ENCODE measurements at regions not wholly inside any gene's neighbourhood (a gene's known extent, or its start where the extent isn't known, plus 50 kb on each side); places are given as distances from the start of the nearest gene placed in this dataset.

DNA sequence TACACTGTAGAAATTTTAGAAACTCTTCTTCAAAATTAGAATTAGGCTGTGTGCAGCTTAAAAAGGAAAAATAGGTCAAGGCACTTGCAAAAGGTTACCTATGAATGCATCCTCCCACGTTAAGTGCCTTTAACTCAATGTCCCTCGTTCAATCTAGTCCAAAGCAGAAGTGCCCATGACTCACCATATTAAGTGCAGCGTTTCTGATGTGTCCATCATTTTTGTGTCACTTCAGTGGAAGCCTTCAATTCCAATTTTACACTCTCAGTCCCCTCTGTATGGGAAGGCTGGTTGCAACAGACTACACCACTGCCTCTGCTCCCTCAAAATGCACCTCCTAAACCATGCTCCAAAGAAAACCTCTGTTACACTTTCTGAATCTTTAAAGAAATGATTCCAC is 53.4 kb downstream of the FOXB1 start:
- no peak for DNase-seq (ENCODE audit: low spot score)

- no peak for DNase-seq (ENCODE audit: low spot score)
Measured at GRCh38 chr15:60059186-60059585, 55.1 kb downstream of the FOXB1 start.

DNA sequence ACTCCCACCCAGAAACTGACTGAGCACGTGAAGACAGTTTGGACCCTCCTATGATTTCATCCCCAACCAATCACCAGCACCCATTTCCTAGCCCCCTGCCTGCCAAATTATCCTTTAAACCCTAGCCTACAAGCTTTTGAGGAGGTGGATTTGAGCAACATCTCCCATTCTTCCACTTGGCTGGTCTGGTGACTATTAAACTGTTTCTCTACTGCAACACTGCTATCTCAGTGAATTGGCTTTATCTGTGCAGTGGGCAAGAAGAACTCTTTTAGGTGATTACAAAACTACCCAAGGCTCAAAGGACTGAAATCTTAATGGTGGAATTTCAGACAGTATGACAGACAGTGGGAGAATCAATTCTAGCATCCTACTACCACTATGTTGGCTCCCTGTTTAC is 57.6 kb downstream of the FOXB1 start:
- no peak for DNase-seq (ENCODE audit: low spot score)

DNA sequence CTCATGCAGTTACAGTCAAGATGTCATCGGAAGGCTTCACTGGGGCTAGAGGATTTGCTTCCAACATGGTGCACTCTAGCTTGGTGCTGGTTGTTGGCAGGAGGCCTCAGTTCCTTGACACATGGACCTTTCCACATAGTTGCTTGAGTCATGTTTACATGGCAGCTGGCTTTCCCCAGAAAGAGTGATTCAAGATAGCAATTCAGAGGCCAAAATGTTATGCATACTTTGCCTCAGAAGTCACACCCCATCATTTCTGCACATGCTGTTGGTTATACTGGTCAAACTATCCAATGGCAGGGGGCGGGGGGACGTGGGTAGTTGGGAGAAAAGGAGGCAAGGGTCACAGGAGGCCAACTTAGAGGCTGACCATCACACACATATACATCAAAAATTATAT is 58.7 kb downstream of the FOXB1 start:
- no peak for DNase-seq (ENCODE audit: low spot score)

- no peak for DNase-seq (ENCODE audit: low spot score)
Measured at GRCh38 chr15:60065951-60066350, 61.8 kb downstream of the FOXB1 start.

GRCh38 chr15:60070838-60071493 is 66.9 kb downstream of the FOXB1 start:
- peak; percentile 66 for DNase-seq (ENCODE audit: low spot score)

DNA sequence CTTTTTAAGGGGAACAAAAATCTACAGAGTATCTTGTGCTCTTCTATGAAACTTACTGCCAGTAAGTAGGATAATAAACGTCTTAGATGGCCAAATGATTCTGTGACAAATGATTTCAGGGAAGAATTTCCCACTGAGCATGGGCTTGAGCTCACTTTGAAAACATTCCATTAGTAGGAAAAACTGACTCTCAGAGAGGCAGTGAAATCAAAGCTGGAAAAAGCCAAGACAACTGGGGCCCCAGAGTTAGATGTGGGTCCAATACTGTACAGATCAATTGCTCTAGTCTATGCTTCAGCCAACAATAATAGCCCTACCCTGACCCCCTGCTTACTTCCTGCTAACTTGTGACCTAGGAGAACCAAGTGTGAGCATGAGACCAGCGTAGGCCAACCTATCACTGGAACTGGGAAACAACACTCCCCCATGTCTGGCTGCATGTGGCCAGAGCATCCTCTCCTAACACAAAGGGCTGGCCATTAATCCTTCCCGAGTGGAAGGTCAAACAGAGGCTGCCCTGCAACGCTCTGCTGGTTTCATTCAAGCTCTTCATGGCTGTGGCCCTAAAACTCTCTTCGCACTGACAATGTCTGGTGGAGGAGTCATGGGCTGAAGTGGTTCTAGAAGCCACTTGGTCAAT is 68.8 kb downstream of the FOXB1 start:
- no peak for DNase-seq (ENCODE audit: low spot score)

GRCh38 chr15:60073466-60073840 is 69.3 kb downstream of the FOXB1 start:
- DNase-seq (ENCODE audit: low spot score): no peak

DNA sequence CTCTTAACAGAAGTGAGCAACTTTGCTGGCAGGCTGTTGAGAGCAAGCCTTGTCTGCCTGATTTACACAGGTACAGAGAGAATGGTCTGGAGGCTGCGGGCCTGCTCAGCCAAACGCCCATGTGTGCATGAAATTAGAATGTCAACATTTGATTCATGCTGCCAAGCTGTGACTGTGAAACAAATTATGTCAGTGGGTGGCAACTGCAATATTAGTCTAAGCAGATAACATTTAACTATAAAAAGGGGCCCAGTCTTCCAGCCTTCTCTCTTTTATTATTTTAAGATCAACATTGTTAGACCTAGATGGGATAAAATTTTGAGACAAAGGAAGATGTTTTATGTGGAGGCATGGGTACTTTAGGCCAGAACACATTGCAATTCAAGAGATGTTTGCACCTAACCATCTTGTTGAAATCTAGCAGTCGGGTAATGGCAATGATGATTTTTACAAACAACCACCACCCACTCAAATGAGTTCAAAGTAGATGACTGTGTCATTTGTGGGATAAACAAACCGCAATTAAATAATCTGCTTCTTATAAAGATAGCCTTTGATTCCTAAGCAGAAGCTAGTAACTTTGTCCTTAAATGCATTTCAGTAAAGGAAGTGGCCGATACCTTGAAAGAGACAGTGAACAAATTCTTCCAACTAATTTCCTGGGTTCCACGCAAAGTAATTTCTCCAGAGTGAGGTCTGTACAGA is 70.2 kb downstream of the FOXB1 start:
- peak; percentile 34 for DNase-seq (ENCODE audit: low spot score)

DNA sequence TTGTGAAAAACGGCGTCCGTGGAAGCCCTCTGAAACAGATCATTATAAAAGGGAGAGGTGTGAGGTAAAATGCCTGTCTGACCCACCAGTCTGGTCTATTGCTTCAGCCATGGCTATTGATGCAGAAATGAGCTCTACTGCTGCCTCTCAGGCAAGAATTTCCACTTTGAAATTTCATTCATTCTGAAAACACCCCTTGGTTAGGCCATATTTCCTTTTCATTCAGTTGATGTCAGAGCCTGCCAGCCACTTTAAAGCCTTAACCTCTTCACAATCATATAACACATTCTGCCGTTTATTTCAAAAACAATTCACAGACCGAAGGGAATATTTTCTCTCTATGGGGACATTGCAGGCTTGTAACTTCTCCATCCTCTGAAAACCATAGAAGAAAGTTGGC is 71.9 kb downstream of the FOXB1 start:
- DNase-seq (ENCODE audit: low spot score): no peak

- no peak for DNase-seq (ENCODE audit: low spot score)
Measured at GRCh38 chr15:60076582-60077276, 72.6 kb downstream of the FOXB1 start.

- no peak for DNase-seq (ENCODE audit: low spot score)
Measured at GRCh38 chr15:60077581-60078359, 73.7 kb downstream of the FOXB1 start.

GRCh38 chr15:60079210-60079609 is 75.1 kb downstream of the FOXB1 start:
- no peak for DNase-seq (ENCODE audit: low spot score)

DNA sequence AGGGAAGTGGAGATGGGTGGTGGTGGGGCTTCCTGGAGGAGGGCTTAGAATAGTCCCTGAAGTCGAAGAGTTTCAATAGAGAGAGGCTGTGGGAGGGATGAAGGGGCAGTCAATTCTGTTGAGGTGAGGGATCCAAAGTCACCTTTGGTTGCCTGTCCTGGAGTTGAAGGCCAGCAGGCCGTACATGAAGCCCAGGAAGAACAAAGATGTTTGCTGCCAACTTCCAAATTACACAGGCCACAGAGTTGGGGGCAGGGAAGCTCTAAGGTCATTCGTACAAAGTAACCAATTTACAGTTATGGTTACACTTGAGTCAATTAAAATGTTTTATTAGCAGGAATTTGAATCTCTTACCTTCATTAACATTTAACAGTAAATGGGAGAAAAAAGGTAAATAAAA is 77.9 kb downstream of the FOXB1 start:
- DNase-seq (ENCODE audit: low spot score): no peak

DNA sequence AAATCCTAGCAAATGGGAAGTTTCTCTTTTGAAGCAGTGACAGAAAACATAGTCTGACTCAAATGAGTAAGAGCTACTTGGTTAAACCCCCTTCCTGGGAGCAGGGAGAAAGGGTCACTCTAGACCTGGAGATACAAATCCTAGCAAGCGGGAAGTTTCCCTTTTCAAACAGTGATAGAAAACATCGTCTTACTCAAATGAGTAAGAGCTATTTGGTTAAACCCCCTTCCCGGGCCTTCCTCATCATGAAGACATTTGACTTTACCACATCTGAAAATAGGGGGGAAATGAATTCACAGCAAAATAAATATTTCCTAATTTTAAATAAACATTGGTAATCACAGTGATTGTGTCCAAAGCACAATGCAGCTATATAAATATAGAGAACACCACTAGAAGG is 79.2 kb downstream of the FOXB1 start:
- DNase-seq (ENCODE audit: low spot score): no peak

- no peak for DNase-seq (ENCODE audit: low spot score)
Measured at GRCh38 chr15:60086681-60087429, 82.7 kb downstream of the FOXB1 start.

DNA sequence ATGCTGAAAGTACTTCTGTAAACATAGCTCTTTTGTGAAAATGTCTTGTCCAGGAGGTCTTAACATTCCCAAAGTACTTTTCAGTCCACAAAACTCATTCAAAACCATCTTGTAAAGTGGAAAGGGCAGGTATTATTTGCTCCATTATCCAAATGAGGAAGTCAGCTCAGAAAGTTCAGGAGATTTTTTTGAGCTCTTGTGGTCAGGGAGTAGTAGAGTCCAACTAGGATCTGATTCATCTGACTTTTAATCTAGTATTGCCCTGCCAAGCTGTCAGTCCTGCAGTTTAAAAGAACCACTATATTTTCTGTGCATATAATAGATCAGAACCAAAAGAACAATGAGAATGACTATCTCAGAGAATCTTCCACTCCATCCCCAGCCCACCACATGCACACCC is 83.5 kb downstream of the FOXB1 start:
- DNase-seq (ENCODE audit: low spot score): no peak

DNA sequence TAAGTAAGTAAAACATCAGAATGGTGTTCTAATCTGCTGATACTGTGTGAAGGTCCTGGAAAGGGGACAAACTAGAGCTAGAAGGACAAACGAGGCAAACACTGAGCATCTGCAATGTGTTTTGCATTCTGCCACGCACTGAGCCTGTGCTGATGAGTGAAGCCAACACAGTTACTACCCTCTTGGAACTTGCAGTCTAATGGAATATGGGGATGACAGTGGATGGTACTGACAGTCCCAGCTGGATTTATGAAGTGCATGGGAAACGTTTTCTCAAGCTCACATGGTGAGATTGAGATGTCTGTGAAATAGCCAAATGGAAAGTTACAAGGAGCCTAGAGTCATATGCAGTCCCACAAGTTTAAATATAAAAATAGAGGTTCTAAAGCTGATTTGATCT is 86.6 kb downstream of the FOXB1 start:
- no peak for DNase-seq (ENCODE audit: low spot score)

GRCh38 chr15:60091157-60091556 is 87.0 kb downstream of the FOXB1 start:
- DNase-seq (ENCODE audit: low spot score): peak; percentile 84

DNA sequence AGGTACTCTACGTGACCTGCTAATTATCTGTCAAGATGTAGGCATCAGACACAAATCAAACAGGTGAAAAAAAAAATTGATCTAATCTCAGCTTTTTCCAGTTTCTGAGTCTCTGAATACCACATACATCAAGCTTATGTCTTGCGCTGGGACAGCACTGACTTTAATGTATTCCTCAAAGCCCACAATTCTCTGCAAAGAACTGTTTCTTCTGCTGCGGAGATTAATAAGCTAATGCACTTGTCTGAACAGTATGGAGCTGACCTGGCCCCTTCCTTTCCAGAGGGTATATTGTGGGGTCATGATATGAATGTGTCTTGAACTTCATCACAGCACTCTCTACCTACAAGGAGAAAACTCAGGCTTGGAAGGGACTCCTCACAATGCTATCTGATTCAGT is 87.8 kb downstream of the FOXB1 start:
- DNase-seq (ENCODE audit: low spot score): no peak
